ENCODE measurements at regions not wholly inside any gene's neighbourhood (a gene's known extent, or its start where the extent isn't known, plus 50 kb on each side); places are given as distances from the start of the nearest gene placed in this dataset.

GRCh38 chr3:28901018-28901417 is 379.9 kb upstream of the RBMS3 start:
- H2BK20ac ChIP-seq (ENCODE audit: low read length), result no peak overlapping the region
- H2BK5ac ChIP-seq (ENCODE audit: low read depth, low read length), result no peak overlapping the region
- H3K23me2 ChIP-seq (ENCODE audit: low read depth, low read length), result no peaks in the 10 kb centered on the region
- no peak overlapping the region for H3K56ac ChIP-seq (replicated peaks; ENCODE audit: insufficient read length, low read depth, low read length)
- ChIA-PET POLR2A (ENCODE audit: partially characterized antibody) (no interaction called here), CTCF (ENCODE audit: partially characterized antibody) (no interaction called here)
- no peak overlapping the region for H4K5ac ChIP-seq (ENCODE audit: insufficient read length, low read depth, low read length)
- no peak for DNase-seq (ENCODE audit: low read depth in 1 of 2, low spot score in 2 of 2)
- no peaks in the 10 kb centered on the region for H4K20me1 ChIP-seq (replicated peaks in 1 of 2; ENCODE audit: control insufficient read depth in 1 of 2, insufficient read depth in 2 of 2, low read length in 2 of 2)
- no peak overlapping the region for H3K9ac ChIP-seq (replicated peaks in 1 of 4; ENCODE audit: extremely low read depth in 1 of 4, low read depth in 3 of 4, low read length in 3 of 4)
- H3K27ac ChIP-seq (ENCODE audit: low read depth, low read length), result no peak overlapping the region
- H3K27me3 ChIP-seq (replicated peaks in 1 of 4; ENCODE audit: control insufficient read depth in 3 of 4, extremely low read depth in 1 of 4, insufficient read depth in 3 of 4, low read length in 3 of 4), result no peaks in the 10 kb centered on the region
- no peak overlapping the region for H2BK120ac ChIP-seq (replicated peaks; ENCODE audit: low read depth, low read length)
- peaks cover 0 to 3% (median 0%) of the 10 kb centered on the region in 4 experiments; a peak in 1 of 8 replicates for H3K36me3 ChIP-seq (ENCODE audit: control insufficient read depth in 2 of 4, insufficient read depth in 4 of 4, low read length in 3 of 4)
- H3K4me2 ChIP-seq (ENCODE audit: insufficient read depth in 1 of 2, low read depth in 2 of 2, low read length in 2 of 2), result no peak overlapping the region
- H4K91ac ChIP-seq (replicated peaks; ENCODE audit: insufficient read length, low read length), result no peak overlapping the region
- H3K79me2 ChIP-seq (ENCODE audit: control insufficient read depth in 1 of 2, insufficient read depth in 2 of 2, low read length in 2 of 2), result no peaks in the 10 kb centered on the region
- H3K18ac ChIP-seq (ENCODE audit: extremely low read depth, low read length), result no peak overlapping the region
- H2BK15ac ChIP-seq (ENCODE audit: low read length), result no peak overlapping the region
- H3K4me3 ChIP-seq (ENCODE audit: extremely low read depth in 1 of 4, insufficient read depth in 2 of 4, low read depth in 3 of 4, low read length in 4 of 4), result no peak overlapping the region
- H2BK12ac ChIP-seq (ENCODE audit: low read depth, low read length), result no peak overlapping the region
- H3K14ac ChIP-seq (ENCODE audit: insufficient read length), result no peak overlapping the region
- no peak overlapping the region for H4K8ac ChIP-seq (ENCODE audit: extremely low read depth, insufficient read depth, low read length)
- no peak overlapping the region for H3K23ac ChIP-seq (ENCODE audit: insufficient read length)
- no peaks in the 10 kb centered on the region for H3K79me1 ChIP-seq (ENCODE audit: low read depth, low read length)
- no peaks in the 10 kb centered on the region for H3K4me1 ChIP-seq (replicated peaks in 1 of 4; ENCODE audit: control insufficient read depth in 3 of 4, insufficient read depth in 4 of 4, low read length in 3 of 4)
- H2AFZ ChIP-seq (ENCODE audit: low read length), result no peak overlapping the region
- no peak overlapping the region for H3K4ac ChIP-seq (replicated peaks; ENCODE audit: insufficient read length, low read depth, low read length)
- peaks cover 0 to 10% of the 10 kb centered on the region in 2 experiments; a peak in 2 of 4 replicates for H3K9me3 ChIP-seq (ENCODE audit: insufficient read depth in 2 of 2, low read depth in 1 of 2, low read length in 1 of 2)
- no peak for FAIRE-seq
- H2AK5ac ChIP-seq (ENCODE audit: low read depth, low read length), result no peak overlapping the region
- no peak for TF ChIP-seq POLR2AphosphoS5 (IDR thresholded peaks at IDR 0.05; ENCODE audit: low read depth, low read length)
- no peak for TF ChIP-seq RBBP5 (IDR thresholded peaks at IDR 0.05; ENCODE audit: borderline replicate concordance, low read depth, low read length)
- no peak for TF ChIP-seq SUZ12 (IDR thresholded peaks at IDR 0.05; ENCODE audit: low read length)
- no peak for TF ChIP-seq CBX5 (IDR thresholded peaks at IDR 0.05; ENCODE audit: low read depth, low read length)
- TF ChIP-seq NANOG (IDR thresholded peaks at IDR 0.05; ENCODE audit: insufficient read depth, low read depth, low read length, poor library complexity, severe bottlenecking), result no peak
- TF ChIP-seq BACH1 (IDR thresholded peaks at IDR 0.05; ENCODE audit: low read length), result no peak
- no peak for TF ChIP-seq KDM4A (IDR thresholded peaks at IDR 0.05; ENCODE audit: low read depth, low read length, severe bottlenecking)
- TF ChIP-seq POLR2A (IDR thresholded peaks at IDR 0.05; ENCODE audit: control extremely low read depth in 1 of 2, low read depth in 2 of 2, low read length in 2 of 2), result no peak
- no peak for TF ChIP-seq GTF2F1 (IDR thresholded peaks at IDR 0.05; ENCODE audit: borderline replicate concordance, low read depth, low read length)
- no peak for TF ChIP-seq KDM5A (IDR thresholded peaks at IDR 0.05; ENCODE audit: low read length)
- TF ChIP-seq SRF (IDR thresholded peaks at IDR 0.05; ENCODE audit: low read depth, low read length), result no peak
- no peak for TF ChIP-seq TAF1 (IDR thresholded peaks at IDR 0.05; ENCODE audit: low read depth, low read length)
- no peak for TF ChIP-seq ATF3 (IDR thresholded peaks at IDR 0.05; ENCODE audit: insufficient read depth, low read depth, low read length)
- TF ChIP-seq E2F6 (IDR thresholded peaks at IDR 0.05), result no peak

All from H1 (cell line).